ENCODE measurements at regions not wholly inside any gene's neighbourhood (a gene's known extent, or its start where the extent isn't known, plus 50 kb on each side); places are given as distances from the start of the nearest gene placed in this dataset.
"Not testable (repeated sequence)": the region's sequence is repeated elsewhere in the genome, so short reads cannot be mapped to it uniquely, and the experiment has no call there.

- DNase-seq (ENCODE audit: low spot score) = no peak
These were observed 183.8 kb upstream of the KCNMB2 start for GRCh38 chr3:178352326-178353005.

GRCh38 chr3:178353006-178353694, 183.1 kb upstream of the KCNMB2 start:
- DNase-seq (ENCODE audit: low spot score) = no peak

GRCh38 chr3:178359728-178360127, 176.5 kb upstream of the KCNMB2 start:
- no peak for DNase-seq (ENCODE audit: low spot score)

GRCh38 chr3:178363048-178363447, 173.2 kb upstream of the KCNMB2 start:
- DNase-seq (ENCODE audit: low spot score) = not testable (repeated sequence)

GRCh38 chr3:178367817-178368617, 168.2 kb upstream of the KCNMB2 start:
- DNase-seq (ENCODE audit: low spot score) = no peak

- DNase-seq (ENCODE audit: low spot score) = no peak
These were observed 167.2 kb upstream of the KCNMB2 start for GRCh38 chr3:178369006-178369405.

- DNase-seq (ENCODE audit: low spot score) = no peak
These were observed 166.4 kb upstream of the KCNMB2 start for GRCh38 chr3:178369811-178370210.

- no peak for DNase-seq (ENCODE audit: low spot score)
These were observed 165.8 kb upstream of the KCNMB2 start for GRCh38 chr3:178370387-178370786.

- no peak for DNase-seq (ENCODE audit: low spot score)
These were observed 154.7 kb upstream of the KCNMB2 start for GRCh38 chr3:178381555-178381954.

- no peak for DNase-seq (ENCODE audit: low spot score)
These were observed 154.2 kb upstream of the KCNMB2 start for GRCh38 chr3:178381971-178382448.

- DNase-seq (ENCODE audit: low spot score) = no peak
These were observed 153.7 kb upstream of the KCNMB2 start for GRCh38 chr3:178382449-178383061.

GRCh38 chr3:178384321-178385230, 151.7 kb upstream of the KCNMB2 start:
- peak; percentile 9 for DNase-seq (ENCODE audit: low spot score)

GRCh38 chr3:178385280-178385952, 150.8 kb upstream of the KCNMB2 start:
- peak; percentile 49 for DNase-seq (ENCODE audit: low spot score)

GRCh38 chr3:178386401-178386800, 149.8 kb upstream of the KCNMB2 start:
- no peak for DNase-seq (ENCODE audit: low spot score)

- no peak for DNase-seq (ENCODE audit: low spot score)
These were observed 149.4 kb upstream of the KCNMB2 start for GRCh38 chr3:178386880-178387279.

- no peak for DNase-seq (ENCODE audit: low spot score)
These were observed 147.8 kb upstream of the KCNMB2 start for GRCh38 chr3:178388473-178388872.

GRCh38 chr3:178389258-178389657, 147.0 kb upstream of the KCNMB2 start:
- no peak for DNase-seq (ENCODE audit: low spot score)

- no peak for DNase-seq (ENCODE audit: low spot score)
These were observed 143.7 kb upstream of the KCNMB2 start for GRCh38 chr3:178392511-178392926.

- no peak for DNase-seq (ENCODE audit: low spot score)
These were observed 143.1 kb upstream of the KCNMB2 start for GRCh38 chr3:178393146-178393545.

GRCh38 chr3:178393824-178394223, 142.4 kb upstream of the KCNMB2 start:
- no peak for DNase-seq (ENCODE audit: low spot score)

- DNase-seq (ENCODE audit: low spot score) = no peak
These were observed 139.9 kb upstream of the KCNMB2 start for GRCh38 chr3:178396318-178396717.

Data from putamen (tissue), 1 donor.